ENCODE measurements at regions not wholly inside any gene's neighbourhood (a gene's known extent, or its start where the extent isn't known, plus 50 kb on each side); places are given as distances from the start of the nearest gene placed in this dataset.

GRCh38 chr1:165067829-165068228, 288.7 kb downstream of the LMX1A start (continued):
- no peak for TF ChIP-seq PATZ1 (CRISPR knock-in tag; IDR thresholded peaks at IDR 0.05; ENCODE audit: borderline replicate concordance)

DNA sequence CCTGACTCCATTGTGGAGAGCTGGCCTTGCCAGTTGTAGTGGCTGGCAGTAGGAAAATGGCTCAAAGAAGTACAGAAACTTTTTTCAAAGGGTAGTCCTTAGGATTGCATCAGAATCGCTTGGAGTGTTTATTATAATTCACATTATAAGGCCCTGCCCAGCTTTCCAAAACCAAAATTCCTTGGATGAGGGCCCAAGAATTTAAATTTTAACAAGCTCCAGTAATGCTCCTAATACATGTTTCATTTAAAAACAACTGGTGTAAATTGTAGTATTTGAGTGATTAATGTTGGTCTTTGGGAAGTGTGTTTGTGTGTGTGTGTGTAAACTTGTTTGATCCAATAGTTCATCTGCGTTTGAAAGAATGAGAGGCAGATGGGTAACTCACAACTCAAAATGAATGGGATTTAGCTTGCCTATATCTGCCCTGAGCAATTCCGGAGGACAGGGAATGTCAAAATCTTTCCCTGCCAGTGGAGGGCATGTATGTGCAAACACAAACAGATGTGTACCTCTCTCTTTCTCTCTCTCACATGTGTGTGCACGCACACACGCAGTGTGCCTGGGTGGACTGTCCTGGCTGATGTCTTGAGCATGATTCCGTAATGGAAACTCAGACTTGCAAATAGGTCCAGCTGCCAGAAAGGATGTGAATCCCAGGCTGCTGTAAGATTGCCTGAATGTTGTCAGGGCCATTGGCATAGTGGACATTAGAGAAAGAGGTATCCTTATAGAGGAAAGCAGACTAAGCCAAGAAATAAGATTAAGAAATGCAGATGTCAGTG, 293.1 kb downstream of the LMX1A start:
- TF ChIP-seq RARB (CRISPR knock-in tag; IDR thresholded peaks at IDR 0.05) (no peak), TOX (CRISPR knock-in tag; IDR thresholded peaks at IDR 0.05; ENCODE audit: borderline replicate concordance) (no peak), ISL1 (CRISPR knock-in tag; IDR thresholded peaks at IDR 0.05) (no peak), CSRNP3 (CRISPR knock-in tag; IDR thresholded peaks at IDR 0.05) (no peak), ESRRG (CRISPR knock-in tag; IDR thresholded peaks at IDR 0.05) (no peak), SNAI2 (CRISPR knock-in tag; IDR thresholded peaks at IDR 0.05) (no peak), TCF4 (CRISPR knock-in tag; IDR thresholded peaks at IDR 0.05; ENCODE audit: borderline replicate concordance) (no peak), ZFP30 (CRISPR knock-in tag; IDR thresholded peaks at IDR 0.05) (no peak), CREB5 (CRISPR knock-in tag; IDR thresholded peaks at IDR 0.05; ENCODE audit: low read depth) (no peak), ZNF70 (CRISPR knock-in tag; IDR thresholded peaks at IDR 0.05) (no peak), GLIS3 (CRISPR knock-in tag; IDR thresholded peaks at IDR 0.05) (no peak), ZNF8 (CRISPR knock-in tag; IDR thresholded peaks at IDR 0.05) (no peak), BACH2 (CRISPR knock-in tag; IDR thresholded peaks at IDR 0.05; ENCODE audit: borderline replicate concordance) (no peak), ZNF565 (CRISPR knock-in tag; conservative IDR thresholded peaks at IDR 0.05; ENCODE audit: low read depth) (no peak), CSDC2 (CRISPR knock-in tag; IDR thresholded peaks at IDR 0.05) (no peak), ZFP3 (CRISPR knock-in tag; IDR thresholded peaks at IDR 0.05) (no peak), PPARA (CRISPR knock-in tag; IDR thresholded peaks at IDR 0.05; ENCODE audit: borderline replicate concordance) (no peak)
- TF ChIP-seq, protein P1, sequence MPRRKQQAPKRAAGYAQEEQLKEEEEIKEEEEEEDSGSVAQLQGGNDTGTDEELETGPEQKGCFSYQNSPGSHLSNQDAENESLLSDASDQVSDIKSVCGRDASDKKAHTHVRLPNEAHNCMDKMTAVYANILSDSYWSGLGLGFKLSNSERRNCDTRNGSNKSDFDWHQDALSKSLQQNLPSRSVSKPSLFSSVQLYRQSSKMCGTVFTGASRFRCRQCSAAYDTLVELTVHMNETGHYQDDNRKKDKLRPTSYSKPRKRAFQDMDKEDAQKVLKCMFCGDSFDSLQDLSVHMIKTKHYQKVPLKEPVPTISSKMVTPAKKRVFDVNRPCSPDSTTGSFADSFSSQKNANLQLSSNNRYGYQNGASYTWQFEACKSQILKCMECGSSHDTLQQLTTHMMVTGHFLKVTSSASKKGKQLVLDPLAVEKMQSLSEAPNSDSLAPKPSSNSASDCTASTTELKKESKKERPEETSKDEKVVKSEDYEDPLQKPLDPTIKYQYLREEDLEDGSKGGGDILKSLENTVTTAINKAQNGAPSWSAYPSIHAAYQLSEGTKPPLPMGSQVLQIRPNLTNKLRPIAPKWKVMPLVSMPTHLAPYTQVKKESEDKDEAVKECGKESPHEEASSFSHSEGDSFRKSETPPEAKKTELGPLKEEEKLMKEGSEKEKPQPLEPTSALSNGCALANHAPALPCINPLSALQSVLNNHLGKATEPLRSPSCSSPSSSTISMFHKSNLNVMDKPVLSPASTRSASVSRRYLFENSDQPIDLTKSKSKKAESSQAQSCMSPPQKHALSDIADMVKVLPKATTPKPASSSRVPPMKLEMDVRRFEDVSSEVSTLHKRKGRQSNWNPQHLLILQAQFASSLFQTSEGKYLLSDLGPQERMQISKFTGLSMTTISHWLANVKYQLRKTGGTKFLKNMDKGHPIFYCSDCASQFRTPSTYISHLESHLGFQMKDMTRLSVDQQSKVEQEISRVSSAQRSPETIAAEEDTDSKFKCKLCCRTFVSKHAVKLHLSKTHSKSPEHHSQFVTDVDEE (CRISPR knock-in tag; IDR thresholded peaks at IDR 0.05), result no peak
- TF ChIP-seq, protein P2, sequence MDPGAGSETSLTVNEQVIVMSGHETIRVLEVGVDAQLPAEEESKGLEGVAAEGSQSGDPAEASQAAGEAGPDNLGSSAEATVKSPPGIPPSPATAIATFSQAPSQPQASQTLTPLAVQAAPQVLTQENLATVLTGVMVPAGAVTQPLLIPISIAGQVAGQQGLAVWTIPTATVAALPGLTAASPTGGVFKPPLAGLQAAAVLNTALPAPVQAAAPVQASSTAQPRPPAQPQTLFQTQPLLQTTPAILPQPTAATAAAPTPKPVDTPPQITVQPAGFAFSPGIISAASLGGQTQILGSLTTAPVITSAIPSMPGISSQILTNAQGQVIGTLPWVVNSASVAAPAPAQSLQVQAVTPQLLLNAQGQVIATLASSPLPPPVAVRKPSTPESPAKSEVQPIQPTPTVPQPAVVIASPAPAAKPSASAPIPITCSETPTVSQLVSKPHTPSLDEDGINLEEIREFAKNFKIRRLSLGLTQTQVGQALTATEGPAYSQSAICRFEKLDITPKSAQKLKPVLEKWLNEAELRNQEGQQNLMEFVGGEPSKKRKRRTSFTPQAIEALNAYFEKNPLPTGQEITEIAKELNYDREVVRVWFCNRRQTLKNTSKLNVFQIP (CRISPR knock-in tag; IDR thresholded peaks at IDR 0.05; ENCODE audit: borderline replicate concordance, low read depth), result no peak
- no peak for ATAC-seq

- ATAC-seq, result no peak
- TF ChIP-seq TCF4 (CRISPR knock-in tag; IDR thresholded peaks at IDR 0.05; ENCODE audit: borderline replicate concordance), result no peak
- TF ChIP-seq BACH2 (CRISPR knock-in tag; IDR thresholded peaks at IDR 0.05; ENCODE audit: borderline replicate concordance), result no peak
- TF ChIP-seq CREB5 (CRISPR knock-in tag; IDR thresholded peaks at IDR 0.05; ENCODE audit: low read depth), result no peak
- no peak for TF ChIP-seq GLIS3 (CRISPR knock-in tag; IDR thresholded peaks at IDR 0.05)
- TF ChIP-seq ZNF8 (CRISPR knock-in tag; IDR thresholded peaks at IDR 0.05), result no peak
- TF ChIP-seq ISL1 (CRISPR knock-in tag; IDR thresholded peaks at IDR 0.05), result no peak
- no peak for TF ChIP-seq TOX (CRISPR knock-in tag; IDR thresholded peaks at IDR 0.05; ENCODE audit: borderline replicate concordance)
- TF ChIP-seq PATZ1 (CRISPR knock-in tag; IDR thresholded peaks at IDR 0.05; ENCODE audit: borderline replicate concordance), result no peak
- TF ChIP-seq, protein P1 (CRISPR knock-in tag; IDR thresholded peaks at IDR 0.05), result no peak
- TF ChIP-seq ZC3H10 (CRISPR knock-in tag; IDR thresholded peaks at IDR 0.05), result no peak
These were observed 294.2 kb downstream of the LMX1A start for GRCh38 chr1:165062346-165062745.
